ENCODE measurements at regions not wholly inside any gene's neighbourhood (a gene's known extent, or its start where the extent isn't known, plus 50 kb on each side); places are given as distances from the start of the nearest gene placed in this dataset.

DNA sequence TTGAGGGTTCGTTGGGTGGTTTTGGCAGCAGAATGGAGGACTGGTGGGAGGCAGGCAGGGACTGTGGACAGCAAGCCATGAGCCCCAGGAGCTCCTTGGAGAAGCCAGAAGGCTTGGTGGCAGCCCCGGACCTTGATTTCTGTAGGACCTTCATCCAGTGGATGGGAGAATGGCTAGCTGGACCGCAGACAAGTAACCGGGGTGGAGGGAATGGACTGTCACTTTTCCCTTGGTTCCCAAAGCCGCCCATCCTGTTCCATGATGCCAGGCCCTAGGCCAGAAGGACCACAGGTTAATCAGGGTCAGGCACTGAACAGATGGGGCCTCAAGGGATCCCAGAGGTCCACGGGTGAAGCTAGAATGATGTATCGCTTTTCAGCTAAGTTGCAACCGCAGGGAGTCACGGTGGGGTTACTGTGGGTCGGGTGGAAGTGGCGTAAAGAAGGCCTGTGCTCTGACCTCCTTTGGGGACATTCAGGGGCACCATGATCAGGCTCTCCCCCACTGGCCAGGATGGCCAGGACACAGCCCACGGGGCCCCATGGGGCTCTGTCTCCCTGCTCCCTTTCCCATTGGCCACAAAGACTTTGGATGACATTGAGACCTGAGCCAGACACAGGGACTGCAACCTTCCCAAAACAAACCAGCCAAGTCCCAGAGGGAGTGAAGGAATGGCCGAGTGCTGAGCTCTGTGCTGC is 66.9 kb upstream of the MRTFB start:
- TF ChIP-seq, protein P1, sequence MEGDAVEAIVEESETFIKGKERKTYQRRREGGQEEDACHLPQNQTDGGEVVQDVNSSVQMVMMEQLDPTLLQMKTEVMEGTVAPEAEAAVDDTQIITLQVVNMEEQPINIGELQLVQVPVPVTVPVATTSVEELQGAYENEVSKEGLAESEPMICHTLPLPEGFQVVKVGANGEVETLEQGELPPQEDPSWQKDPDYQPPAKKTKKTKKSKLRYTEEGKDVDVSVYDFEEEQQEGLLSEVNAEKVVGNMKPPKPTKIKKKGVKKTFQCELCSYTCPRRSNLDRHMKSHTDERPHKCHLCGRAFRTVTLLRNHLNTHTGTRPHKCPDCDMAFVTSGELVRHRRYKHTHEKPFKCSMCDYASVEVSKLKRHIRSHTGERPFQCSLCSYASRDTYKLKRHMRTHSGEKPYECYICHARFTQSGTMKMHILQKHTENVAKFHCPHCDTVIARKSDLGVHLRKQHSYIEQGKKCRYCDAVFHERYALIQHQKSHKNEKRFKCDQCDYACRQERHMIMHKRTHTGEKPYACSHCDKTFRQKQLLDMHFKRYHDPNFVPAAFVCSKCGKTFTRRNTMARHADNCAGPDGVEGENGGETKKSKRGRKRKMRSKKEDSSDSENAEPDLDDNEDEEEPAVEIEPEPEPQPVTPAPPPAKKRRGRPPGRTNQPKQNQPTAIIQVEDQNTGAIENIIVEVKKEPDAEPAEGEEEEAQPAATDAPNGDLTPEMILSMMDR (IDR thresholded peaks at IDR 0.05; ENCODE audit: low read depth, low read length), result no peak
- no peak for TF ChIP-seq EZH2phosphoT487 (IDR thresholded peaks at IDR 0.05; ENCODE audit: low read depth)

Measured in OCI-LY3 (cell line).